H1 (cell line): ENCODE measurements at regions not wholly inside any gene's neighbourhood (a gene's known extent, or its start where the extent isn't known, plus 50 kb on each side); places are given as distances from the start of the nearest gene placed in this dataset.

ENCODE experiments used
- CTCF ChIA-PET: fragments of 300-600 bp; sonication (Branson Sonifier 250); formaldehyde crosslinking; loops from one replicate; lab custom pipeline; 2021; ENCODE audit not compliant: partially characterized antibody; lab: Charles Lee
- POLR2A ChIA-PET: fragments of 300-600 bp; sonication (Branson Sonifier 250); formaldehyde crosslinking; loops from one replicate; lab custom pipeline; 2021; ENCODE audit warnings: inconsistent platforms; ENCODE audit not compliant: partially characterized antibody; lab: Charles Lee
- DNase-seq, 2 experiments: peaks; one replicate each; pipeline versions ENCODE4 v3.0.0 to v3.0.0-alpha.2; 2010 to 2022; ENCODE audit warnings: low spot score in 2 of 2, low read depth in 1 of 2, mixed read lengths in 1 of 2
- FAIRE-seq: peaks from 2 replicates; lab custom pipeline; 2011; peaks lifted over from hg19 to GRCh38; lab: Jason Lieb, UNC
- H2AFZ ChIP-seq: 2 replicates; pipeline ENCODE4 v1.8.1; 2012; ENCODE audit warnings: low read length, inconsistent platforms
- H2AK5ac ChIP-seq: 2 replicates; pipeline ENCODE4 v1.6.1; 2013; ENCODE audit warnings: low read depth, low read length
- H2BK120ac ChIP-seq: replicated peaks from 2 replicates; pipeline ENCODE3; 2013; ENCODE audit warnings: low read depth, low read length, inconsistent platforms
- H2BK12ac ChIP-seq: 2 replicates; pipeline ENCODE4 v1.6.1; 2013; ENCODE audit warnings: low read depth, low read length
- H2BK15ac ChIP-seq: 2 replicates; pipeline ENCODE4 v1.6.1; 2013; ENCODE audit warnings: low read length
- H2BK20ac ChIP-seq: 2 replicates; pipeline ENCODE4 v1.6.1; 2013; ENCODE audit warnings: low read length
- H2BK5ac ChIP-seq: 2 replicates; pipeline ENCODE4 v1.6.1; 2013; ENCODE audit warnings: low read depth, low read length
- H3K14ac ChIP-seq: 2 replicates; pipeline ENCODE4 v1.6.1; 2013; ENCODE audit warnings: inconsistent platforms; ENCODE audit not compliant: insufficient read length
- H3K18ac ChIP-seq: 2 replicates; pipeline ENCODE4 v1.6.1; 2013; ENCODE audit warnings: low read length; ENCODE audit errors: extremely low read depth
- H3K23ac ChIP-seq: 2 replicates; pipeline ENCODE4 v1.6.1; 2013; ENCODE audit warnings: inconsistent platforms; ENCODE audit not compliant: insufficient read length
- H3K23me2 ChIP-seq: 2 replicates; pipeline ENCODE4 v1.6.1; 2013; ENCODE audit warnings: low read depth, low read length
- H3K27ac ChIP-seq: 2 replicates; pipeline ENCODE4 v1.6.1; 2011; ENCODE audit warnings: low read depth, low read length, inconsistent platforms
- H3K27me3 ChIP-seq, 4 experiments: replicated peaks in 1 of 4; 1 replicate in 1 of 4; 2 replicates in 3 of 4; pipeline versions ENCODE4 v1.6.1 to v1.8.1; 2011 to 2013; ENCODE audit warnings: low read length in 3 of 4, mild to moderate bottlenecking in 3 of 4, inconsistent platforms in 2 of 4, mixed read lengths in 2 of 4, moderate library complexity in 1 of 4; ENCODE audit not compliant: control insufficient read depth in 3 of 4, insufficient read depth in 3 of 4; ENCODE audit errors: extremely low read depth in 1 of 4
- H3K36me3 ChIP-seq, 4 experiments: 2 replicates each; pipeline versions ENCODE4 v1.6.1 to v1.8.1; 2011 to 2013; ENCODE audit warnings: mild to moderate bottlenecking in 4 of 4, low read length in 3 of 4, moderate library complexity in 2 of 4, control low read depth in 1 of 4, inconsistent platforms in 1 of 4; ENCODE audit not compliant: insufficient read depth in 4 of 4, control insufficient read depth in 2 of 4
- H3K4ac ChIP-seq: replicated peaks from 2 replicates; pipeline ENCODE3; 2013; ENCODE audit warnings: low read length, low read depth, mixed read lengths, inconsistent platforms; ENCODE audit not compliant: insufficient read length
- H3K4me1 ChIP-seq, 4 experiments: replicated peaks in 1 of 4; 1 replicate in 1 of 4; 2 replicates in 3 of 4; pipeline versions ENCODE4 v1.6.1 to v1.8.1; 2011 to 2013; ENCODE audit warnings: low read length in 3 of 4, inconsistent platforms in 2 of 4, mixed read lengths in 1 of 4; ENCODE audit not compliant: insufficient read depth in 4 of 4, control insufficient read depth in 3 of 4
- H3K4me2 ChIP-seq, 2 experiments: 2 replicates each; pipeline versions ENCODE4 v1.6.1 to v1.8.1; 2011 to 2013; ENCODE audit warnings: low read depth in 2 of 2, low read length in 2 of 2, control low read depth in 1 of 2, inconsistent platforms in 1 of 2, mild to moderate bottlenecking in 1 of 2; ENCODE audit not compliant: insufficient read depth in 1 of 2
- H3K4me3 ChIP-seq, 4 experiments: fragments of 200-600, 300-600 bp in 1 of 4; sonication (generic), shearing (Covaris generic), sonication (Bioruptor Twin) in 1 of 4; 2 replicates each; pipeline versions ENCODE4 v1.5.1 to v1.8.1; 2011 to 2016; ENCODE audit warnings: low read length in 4 of 4, low read depth in 3 of 4, control low read depth in 2 of 4, inconsistent platforms in 2 of 4, mild to moderate bottlenecking in 2 of 4, mixed read lengths in 1 of 4, moderate library complexity in 1 of 4; ENCODE audit not compliant: insufficient read depth in 2 of 4; ENCODE audit errors: extremely low read depth in 1 of 4
- H3K56ac ChIP-seq: replicated peaks from 2 replicates; pipeline ENCODE3; 2013; ENCODE audit warnings: low read depth, mild to moderate bottlenecking, mixed read lengths, low read length, inconsistent platforms; ENCODE audit not compliant: insufficient read length
- H3K79me1 ChIP-seq: 2 replicates; pipeline ENCODE4 v1.6.1; 2013; ENCODE audit warnings: low read depth, low read length, control low read depth
- H3K79me2 ChIP-seq, 2 experiments: 2 replicates each; pipeline versions ENCODE4 v1.6.1 to v1.8.1; 2012 to 2013; ENCODE audit warnings: low read length in 2 of 2, mild to moderate bottlenecking in 2 of 2, inconsistent platforms in 1 of 2; ENCODE audit not compliant: insufficient read depth in 2 of 2, control insufficient read depth in 1 of 2
- H3K9ac ChIP-seq, 4 experiments: replicated peaks in 1 of 4; 1 replicate in 1 of 4; 2 replicates in 3 of 4; pipeline versions ENCODE4 v1.6.1 to v1.8.1; 2011 to 2013; ENCODE audit warnings: low read depth in 3 of 4, low read length in 3 of 4, control low read depth in 2 of 4, mild to moderate bottlenecking in 2 of 4, moderate library complexity in 2 of 4, inconsistent platforms in 1 of 4; ENCODE audit errors: extremely low read depth in 1 of 4
- H3K9me3 ChIP-seq, 2 experiments: 2 replicates each; pipeline versions ENCODE4 v1.6.1 to v1.8.1; 2012 to 2013; ENCODE audit warnings: mild to moderate bottlenecking in 2 of 2, moderate library complexity in 2 of 2, control low read depth in 1 of 2, inconsistent platforms in 1 of 2, low read depth in 1 of 2, low read length in 1 of 2, mixed read lengths in 1 of 2; ENCODE audit not compliant: insufficient read depth in 2 of 2
- H4K20me1 ChIP-seq, 2 experiments: replicated peaks in 1 of 2; 2 replicates each; pipeline versions ENCODE3 to v1.8.1; 2011 to 2013; ENCODE audit warnings: inconsistent platforms in 2 of 2, low read length in 2 of 2, mild to moderate bottlenecking in 1 of 2; ENCODE audit not compliant: insufficient read depth in 2 of 2, control insufficient read depth in 1 of 2
- H4K5ac ChIP-seq: 2 replicates; pipeline ENCODE4 v1.6.1; 2013; ENCODE audit warnings: low read length, low read depth, mixed read lengths, inconsistent platforms; ENCODE audit not compliant: insufficient read length
- H4K8ac ChIP-seq: 2 replicates; pipeline ENCODE4 v1.8.0; 2013; ENCODE audit warnings: mild to moderate bottlenecking, moderate library complexity, low read length, inconsistent platforms; ENCODE audit not compliant: insufficient read depth; ENCODE audit errors: extremely low read depth
- H4K91ac ChIP-seq: replicated peaks from 2 replicates; pipeline ENCODE3; 2013; ENCODE audit warnings: low read length, mixed read lengths, inconsistent platforms; ENCODE audit not compliant: insufficient read length
- CEBPB ChIP-seq: IDR thresholded peaks from 2 replicates; pipeline ENCODE4 v1.6.1; 2012; ENCODE audit warnings: low read depth, low read length
- CTCF ChIP-seq, 3 experiments: IDR thresholded peaks; 1 replicate in 2 of 3; 2 replicates in 1 of 3; pipeline versions ENCODE4 v1.5.1 to v1.6.1; 2011; ENCODE audit warnings: low read length in 3 of 3, mild to moderate bottlenecking in 3 of 3, inconsistent platforms in 2 of 3, low read depth in 1 of 3, moderate library complexity in 1 of 3; ENCODE audit not compliant: insufficient read depth in 1 of 3; ENCODE audit errors: control extremely low read depth in 1 of 3
- GTF2F1 ChIP-seq: IDR thresholded peaks from 2 replicates; pipeline ENCODE4 v1.6.1; 2012; ENCODE audit warnings: low read depth, low read length, improper control_type of control experiment, borderline replicate concordance
- JUN ChIP-seq: IDR thresholded peaks from 2 replicates; pipeline ENCODE4 v1.6.1; 2011; ENCODE audit warnings: low read depth, mild to moderate bottlenecking, improper control_type of control experiment, low read length
- JUND ChIP-seq: IDR thresholded peaks from 2 replicates; pipeline ENCODE4 v1.6.1; 2011; ENCODE audit warnings: mild to moderate bottlenecking, improper control_type of control experiment, low read length
- MAX ChIP-seq: IDR thresholded peaks from 2 replicates; pipeline ENCODE4 v1.6.1; 2012; ENCODE audit warnings: inconsistent platforms
- NANOG ChIP-seq: IDR thresholded peaks from 2 replicates; pipeline ENCODE4 v1.6.1; 2011; ENCODE audit warnings: low read length, low read depth, mild to moderate bottlenecking, inconsistent platforms; ENCODE audit not compliant: insufficient read depth, poor library complexity, severe bottlenecking
- POU5F1 ChIP-seq: IDR thresholded peaks from 2 replicates; pipeline ENCODE4 v1.6.1; 2011; ENCODE audit warnings: low read depth, mild to moderate bottlenecking, low read length, moderate library complexity
- RFX5 ChIP-seq: IDR thresholded peaks from 2 replicates; pipeline ENCODE4 v1.6.1; 2011; ENCODE audit warnings: low read depth, low read length, improper control_type of control experiment, borderline replicate concordance
- SP1 ChIP-seq: IDR thresholded peaks from 2 replicates; pipeline ENCODE4 v1.6.1; 2011; ENCODE audit warnings: low read depth, low read length
- SP2 ChIP-seq: IDR thresholded peaks from 2 replicates; pipeline ENCODE4 v1.6.1; 2012; ENCODE audit warnings: mild to moderate bottlenecking, low read length, inconsistent platforms
- SP4 ChIP-seq: IDR thresholded peaks from 2 replicates; pipeline ENCODE4 v1.6.1; 2012; ENCODE audit warnings: low read length, inconsistent platforms
- TCF12 ChIP-seq: IDR thresholded peaks from 2 replicates; pipeline ENCODE4 v1.6.1; 2011; ENCODE audit warnings: low read depth, mild to moderate bottlenecking, low read length
- TEAD4 ChIP-seq: IDR thresholded peaks from 2 replicates; pipeline ENCODE4 v1.6.1; 2012; ENCODE audit warnings: low read depth, low read length, inconsistent platforms, mixed read lengths
- WGBS, 2 experiments: shearing (Covaris generic) in 1 of 2; methylation state at CpG; one replicate each; pipeline versions ENCODE4 v1.1.6 to v1.1.7; 2013 to 2015; ENCODE audit warnings: low lambda C conversion rate in 2 of 2, mixed read lengths in 2 of 2, inconsistent platforms in 1 of 2, low coverage in 1 of 2, missing lambda C conversion rate in 1 of 2; ENCODE audit not compliant: insufficient replicate concordance in 2 of 2, insufficient coverage in 1 of 2, insufficient read length in 1 of 2; ENCODE audit errors: extremely low coverage in 1 of 2, missing lambda C conversion rate in 1 of 2; 5-methylcytosine and 5-hydroxymethylcytosine counted together

- no peaks in the 10 kb centered on the region for H3K36me3 ChIP-seq
- FAIRE-seq: no peak
- H4K5ac ChIP-seq: no peak overlapping the region
- H3K18ac ChIP-seq: no peak overlapping the region
- H4K91ac ChIP-seq: no peak overlapping the region
- TF ChIP-seq NANOG (no peak), CEBPB (no peak), GTF2F1 (no peak), POU5F1 (no peak), SP4 (no peak), MAX (no peak), SP2 (no peak), JUN (no peak), CTCF (IDR thresholded peaks at IDR 0.05; ENCODE audit: control extremely low read depth in 1 of 3, insufficient read depth in 1 of 3, low read depth in 1 of 3, low read length in 3 of 3) (no peak), TCF12 (no peak), TEAD4 (no peak), RFX5 (no peak), SP1 (no peak), JUND (no peak)
- H3K23ac ChIP-seq: no peak overlapping the region
- no peak overlapping the region for H3K27ac ChIP-seq
- DNase-seq: no peak
- no peak overlapping the region for H2AK5ac ChIP-seq
- no peak overlapping the region for H3K4me2 ChIP-seq
- no peaks in the 10 kb centered on the region for H3K9me3 ChIP-seq
- no peak overlapping the region for H3K14ac ChIP-seq
- ChIA-PET CTCF (no interaction called here), POLR2A (no interaction called here)
- H3K56ac ChIP-seq: no peak overlapping the region
- H2BK120ac ChIP-seq: no peak overlapping the region
- H3K4me1 ChIP-seq: no peaks in the 10 kb centered on the region; a peak in 1 of 7 replicates
- H2BK12ac ChIP-seq: no peak overlapping the region
- H3K9ac ChIP-seq: no peak overlapping the region
- H2BK5ac ChIP-seq: no peak overlapping the region
- H2BK15ac ChIP-seq: no peak overlapping the region
- H4K8ac ChIP-seq: no peak overlapping the region
- WGBS, 2 experiments: 67% methylated on average over 2 of the region's 2 CpGs; no CpG with 5 or more reads in 1 of the 2 experiments
- H3K27me3 ChIP-seq: no peaks in the 10 kb centered on the region
- no peaks in the 10 kb centered on the region for H3K79me1 ChIP-seq
- no peak overlapping the region for H2AFZ ChIP-seq
- H3K23me2 ChIP-seq: no peaks in the 10 kb centered on the region
- H4K20me1 ChIP-seq: no peaks in the 10 kb centered on the region
- H3K79me2 ChIP-seq: no peaks in the 10 kb centered on the region
- no peak overlapping the region for H2BK20ac ChIP-seq
- H3K4me3 ChIP-seq: no peak overlapping the region
- no peak overlapping the region for H3K4ac ChIP-seq
These were observed 207.5 kb downstream of the SETD4 start for GRCh38 chr21:35852820-35853219.
